SHP77 treated with DMSO at 0.1 percent for 48 hours (cell line): ENCODE measurements at regions not wholly inside any gene's neighbourhood (a gene's known extent, or its start where the extent isn't known, plus 50 kb on each side); places are given as distances from the start of the nearest gene placed in this dataset.

Experiments
- DNase-seq: peaks from one replicate; lab custom pipeline; 2025; lab: John Stamatoyannopoulos, UW

DNA sequence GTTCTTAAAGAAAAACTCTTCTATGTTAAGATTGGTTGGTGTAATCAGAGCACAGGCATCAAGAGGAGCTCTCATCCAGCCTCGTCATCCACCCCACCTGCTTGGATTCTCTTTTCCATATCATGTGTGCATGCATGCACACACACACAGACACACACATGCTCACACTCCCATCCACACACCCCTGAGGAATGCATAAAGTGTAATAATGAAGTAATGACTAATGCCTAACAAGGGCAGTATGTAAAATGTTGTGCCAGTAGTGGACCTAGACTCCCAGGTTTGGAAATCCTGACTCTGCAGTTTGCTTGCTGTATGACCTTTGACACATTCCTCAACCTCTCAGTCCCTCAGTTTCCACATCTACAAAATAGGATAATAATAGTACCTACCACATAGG lies 280.0 kb upstream of the ANKRD55 start:
- DNase-seq: no peak

GRCh38 chr5:56512313-56512996 lies 279.3 kb upstream of the ANKRD55 start:
- no peak for DNase-seq

DNA sequence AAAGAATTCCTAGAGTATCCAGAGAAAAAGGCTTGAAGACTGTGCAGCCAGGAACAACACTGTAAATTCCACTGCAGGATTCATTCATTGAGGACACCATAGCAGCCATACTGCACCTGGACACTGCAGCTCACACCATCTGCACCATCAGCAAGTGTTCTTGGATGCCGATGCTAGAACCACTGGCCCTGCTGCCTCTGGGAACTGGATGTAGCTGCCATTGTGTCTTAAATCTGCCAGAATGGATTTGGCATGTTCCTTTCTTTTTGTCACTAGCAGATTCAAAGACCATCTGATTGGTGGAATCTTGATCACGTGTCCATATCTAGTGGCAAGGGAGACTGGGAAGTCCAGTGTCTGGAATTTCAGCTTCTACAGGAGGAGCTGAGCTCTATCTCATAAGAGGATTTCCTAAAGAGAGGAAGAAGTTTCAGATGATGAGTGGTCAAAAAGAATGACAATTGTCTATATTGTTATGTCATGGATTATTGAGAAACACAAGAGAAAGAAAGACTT lies 278.3 kb upstream of the ANKRD55 start:
- DNase-seq: no peak

DNA sequence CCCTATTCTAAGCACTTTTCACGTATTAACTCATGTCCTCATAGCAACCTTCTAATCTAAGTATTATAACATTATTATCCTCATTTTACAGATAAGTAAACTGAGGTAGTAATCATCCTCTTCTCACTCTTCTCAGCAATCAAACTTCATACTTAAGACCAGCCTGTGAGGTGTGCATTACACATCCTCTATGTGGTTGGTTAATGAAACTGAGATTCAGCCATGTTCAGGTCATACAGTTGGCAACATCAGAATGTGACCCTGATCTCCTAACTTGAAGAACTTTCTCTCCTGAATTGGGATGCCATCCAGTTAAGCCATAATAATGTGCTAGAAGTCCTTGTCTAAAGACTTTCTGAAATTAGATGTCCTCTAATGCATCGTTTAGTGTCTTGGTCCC lies 275.1 kb upstream of the ANKRD55 start:
- no peak for DNase-seq

- no peak for DNase-seq
Observed at GRCh38 chr5:56507351-56507930, 274.3 kb upstream of the ANKRD55 start.

GRCh38 chr5:56506211-56506965 lies 273.3 kb upstream of the ANKRD55 start:
- DNase-seq: no peak

GRCh38 chr5:56503929-56504328 lies 270.8 kb upstream of the ANKRD55 start:
- DNase-seq: no peak

- no peak for DNase-seq
Observed at GRCh38 chr5:56501781-56502557, 268.8 kb upstream of the ANKRD55 start.

DNA sequence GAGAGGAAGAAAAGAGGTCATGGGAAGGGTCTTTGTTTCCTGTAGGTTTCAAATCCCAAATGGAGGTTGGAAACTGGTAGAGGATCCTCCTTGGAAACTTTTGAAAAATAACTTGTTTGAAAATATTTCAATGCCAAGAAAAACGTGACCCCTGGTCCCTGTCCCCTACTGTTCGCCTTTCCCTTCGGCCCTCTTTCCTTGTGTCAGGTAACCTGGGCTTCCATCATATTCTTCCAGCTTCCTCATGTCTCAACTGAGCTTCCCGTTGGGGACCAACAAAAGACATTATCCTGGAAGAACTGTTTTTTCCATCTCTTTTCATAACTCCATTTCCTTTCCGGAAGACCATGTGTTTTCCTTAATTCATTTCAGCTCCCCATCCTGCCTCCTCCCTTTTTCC lies 266.8 kb upstream of the ANKRD55 start:
- DNase-seq: no peak

- no peak for DNase-seq
Observed at GRCh38 chr5:56499491-56499890, 266.4 kb upstream of the ANKRD55 start.

- DNase-seq: no peak
Observed at GRCh38 chr5:56498759-56499395, 265.7 kb upstream of the ANKRD55 start.

GRCh38 chr5:56496581-56497063 lies 263.5 kb upstream of the ANKRD55 start:
- no peak for DNase-seq

DNA sequence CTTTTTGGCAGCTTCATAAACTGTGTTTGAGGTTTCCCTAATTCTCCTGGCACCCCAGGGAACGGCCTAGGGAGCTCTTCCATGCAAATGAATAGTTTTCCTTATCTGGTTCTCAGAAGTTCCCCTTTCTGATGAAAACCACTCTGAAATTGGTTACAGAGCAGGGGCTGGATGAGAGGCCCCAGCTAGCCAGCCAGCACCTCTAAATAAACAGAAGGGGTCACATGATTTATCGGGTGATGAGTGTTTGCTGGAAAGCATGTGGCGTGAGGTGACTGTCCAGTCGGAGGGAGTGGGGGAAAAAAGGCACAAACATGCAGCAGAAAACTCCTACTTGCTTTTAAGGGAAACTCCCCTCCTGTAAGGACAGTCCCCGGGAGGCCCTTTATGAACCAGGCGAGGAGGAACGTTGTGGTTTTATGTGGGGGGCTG lies 261.2 kb upstream of the ANKRD55 start:
- DNase-seq: no peak

GRCh38 chr5:56493766-56494165 lies 260.6 kb upstream of the ANKRD55 start:
- no peak for DNase-seq

GRCh38 chr5:56493308-56493707 lies 260.2 kb upstream of the ANKRD55 start:
- DNase-seq: no peak

DNA sequence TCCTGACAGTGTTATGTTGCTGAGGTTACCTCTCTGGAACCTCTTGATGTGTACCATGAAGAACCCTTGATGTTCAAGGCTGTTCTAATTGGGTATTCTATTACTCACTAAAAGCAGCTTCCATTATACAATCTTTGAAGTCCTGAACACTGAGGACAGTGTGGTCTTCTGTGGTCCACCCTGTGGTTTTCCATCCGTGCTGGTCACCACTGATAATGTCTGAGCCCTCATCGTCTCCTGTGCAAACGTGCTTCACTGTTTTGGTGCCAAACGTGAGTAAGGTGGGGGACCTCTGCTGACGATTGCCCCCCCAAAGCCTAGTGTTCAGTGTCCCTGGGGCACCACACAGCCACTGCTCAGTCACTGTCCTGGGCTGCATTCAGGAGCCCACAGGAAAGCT lies 259.7 kb upstream of the ANKRD55 start:
- DNase-seq: no peak

DNA sequence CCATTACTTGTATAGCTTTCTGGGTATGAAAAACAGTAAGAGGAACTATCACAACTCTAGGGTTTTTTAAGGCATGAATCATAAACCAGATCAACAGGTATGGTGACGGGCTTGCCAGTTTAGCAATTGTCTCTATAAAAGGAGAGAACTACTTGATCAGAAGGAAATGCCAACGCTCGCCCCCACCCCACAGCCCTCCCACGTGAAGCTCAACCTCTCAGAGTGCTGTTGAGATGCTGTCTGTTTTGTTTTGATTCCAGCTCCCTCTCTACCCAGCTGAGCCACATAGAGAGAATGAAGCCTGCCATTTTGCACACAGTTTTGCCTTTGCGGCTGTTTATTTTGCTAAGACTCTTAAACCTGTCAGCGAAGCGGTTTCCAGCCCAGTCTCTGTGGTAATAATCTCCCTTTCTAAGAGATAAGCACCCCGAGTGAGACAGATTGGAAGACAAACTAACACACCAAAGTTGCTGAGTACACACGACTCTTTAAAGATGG lies 257.9 kb upstream of the ANKRD55 start:
- DNase-seq: no peak

DNA sequence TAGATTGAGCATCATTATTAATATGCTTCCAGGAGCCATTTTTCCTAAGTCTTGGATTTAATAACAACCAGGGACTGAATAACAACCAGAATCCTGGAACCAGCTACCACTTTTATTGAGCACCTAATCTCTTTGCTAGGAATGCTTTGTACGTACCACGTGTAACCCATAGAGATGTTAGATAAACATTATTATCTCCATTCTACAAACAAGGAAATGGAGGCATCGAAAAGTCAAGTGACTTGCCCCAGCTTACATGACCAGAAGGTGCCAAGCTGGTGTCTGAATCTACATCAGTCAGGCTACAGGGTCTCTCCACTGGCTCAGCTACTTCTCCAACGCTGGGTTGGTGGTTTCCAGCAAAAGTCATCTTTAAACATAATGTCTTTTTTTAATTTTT lies 256.1 kb upstream of the ANKRD55 start:
- no peak for DNase-seq

DNA sequence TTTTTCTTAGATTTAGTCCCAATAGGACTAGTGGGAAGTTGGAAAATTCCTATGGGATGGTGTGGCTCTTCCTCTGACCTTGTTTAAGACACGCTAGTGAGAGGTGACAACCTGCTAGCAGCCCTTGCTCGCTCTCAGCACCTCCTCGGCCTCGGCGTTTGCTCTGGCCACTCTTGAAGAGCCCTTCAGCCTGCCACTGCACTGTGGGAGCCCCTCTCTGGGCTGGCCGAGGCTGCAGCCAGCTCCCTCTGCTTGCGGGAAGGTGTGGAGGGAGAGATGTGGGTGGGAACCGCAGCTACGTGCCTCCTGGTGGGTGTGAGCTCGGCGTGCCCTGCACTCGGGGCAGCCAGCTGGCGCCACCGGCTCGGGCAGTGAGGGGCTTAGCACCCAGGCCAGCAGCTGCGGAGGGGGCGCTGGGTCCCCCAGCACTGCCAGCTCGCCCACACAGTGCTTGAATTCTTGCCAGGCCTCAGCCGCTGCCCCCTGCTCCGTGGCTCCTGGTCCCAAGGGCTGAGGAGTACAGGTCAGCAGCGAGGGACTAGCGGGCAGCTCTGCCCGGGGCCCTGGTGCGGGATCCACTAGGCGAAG lies 254.5 kb upstream of the ANKRD55 start:
- DNase-seq: no peak

DNA sequence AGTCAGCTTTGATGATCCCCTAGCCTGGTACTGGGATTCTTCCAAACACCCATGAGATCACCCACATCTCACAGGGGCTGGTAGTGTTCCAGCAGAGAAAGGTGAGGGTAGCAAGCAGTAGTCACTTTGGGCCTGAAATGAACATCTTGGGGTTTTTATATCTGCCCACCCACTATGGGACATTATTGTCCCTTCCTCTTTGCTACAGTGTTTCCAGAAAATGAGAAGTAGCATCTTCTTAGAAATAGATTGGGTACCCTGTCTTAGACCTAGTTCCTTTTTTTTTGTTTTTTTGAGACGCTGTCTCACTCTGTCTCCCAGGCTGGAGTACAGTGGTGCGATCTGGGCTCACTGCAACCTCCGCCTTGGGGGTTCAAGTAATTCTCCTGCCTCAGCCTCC lies 249.2 kb upstream of the ANKRD55 start:
- DNase-seq: no peak
